ENCODE measurements at regions not wholly inside any gene's neighbourhood (a gene's known extent, or its start where the extent isn't known, plus 50 kb on each side); places are given as distances from the start of the nearest gene placed in this dataset.

- TF ChIP-seq POLR2AphosphoS5 (IDR thresholded peaks at IDR 0.05; ENCODE audit: borderline replicate concordance, low read depth, low read length) (no peak), EZH2 (IDR thresholded peaks at IDR 0.05) (no peak), FOXP2 (optimal IDR thresholded peaks at IDR 0.05; ENCODE audit: control extremely low read depth, extremely low read length, insufficient read depth) (no peak)
These were observed 115.7 kb upstream of the ADAMTS9 start for GRCh38 chr3:64803469-64803868.

Measured in SK-N-MC (cell line).